ENCODE measurements at regions not wholly inside any gene's neighbourhood (a gene's known extent, or its start where the extent isn't known, plus 50 kb on each side); places are given as distances from the start of the nearest gene placed in this dataset.

- no peak for TF ChIP-seq CTCF (conservative IDR thresholded peaks at IDR 0.05; ENCODE audit: low read depth, low read length)
- no peak for DNase-seq (ENCODE audit: low read depth)
- H3K4me3 ChIP-seq (ENCODE audit: low read depth, low read length): no peak overlapping the region
These were observed 63.5 kb upstream of the ZMYND8 start for GRCh38 chr20:47419953-47420514.

- no peak for TF ChIP-seq CTCF (conservative IDR thresholded peaks at IDR 0.05; ENCODE audit: low read depth, low read length)
- no peak for DNase-seq (ENCODE audit: low read depth)
- no peak overlapping the region for H3K4me3 ChIP-seq (ENCODE audit: low read depth, low read length)
These were observed 64.6 kb upstream of the ZMYND8 start for GRCh38 chr20:47421076-47421475.

- no peak for DNase-seq (ENCODE audit: low read depth)
- TF ChIP-seq CTCF (conservative IDR thresholded peaks at IDR 0.05; ENCODE audit: low read depth, low read length): no peak
- no peak overlapping the region for H3K4me3 ChIP-seq (ENCODE audit: low read depth, low read length)
These were observed 67.1 kb upstream of the ZMYND8 start for GRCh38 chr20:47423586-47423985.

GRCh38 chr20:47427067-47427466 lies 70.6 kb upstream of the ZMYND8 start:
- TF ChIP-seq CTCF (conservative IDR thresholded peaks at IDR 0.05; ENCODE audit: low read depth, low read length): no peak

GRCh38 chr20:47427746-47428145 lies 71.2 kb upstream of the ZMYND8 start:
- no peak overlapping the region for H3K4me3 ChIP-seq (ENCODE audit: low read depth, low read length)
- no peak for DNase-seq (ENCODE audit: low read depth)
- no peak for TF ChIP-seq CTCF (conservative IDR thresholded peaks at IDR 0.05; ENCODE audit: low read depth, low read length)

More at GRCh38 chr20:47427067-47427466, 70.6 kb upstream of the ZMYND8 start:
- no peak for DNase-seq (ENCODE audit: low read depth)
- H3K4me3 ChIP-seq (ENCODE audit: low read depth, low read length): no peak overlapping the region

- TF ChIP-seq CTCF (conservative IDR thresholded peaks at IDR 0.05; ENCODE audit: low read depth, low read length): no peak
- DNase-seq (ENCODE audit: low read depth): no peak
- no peak overlapping the region for H3K4me3 ChIP-seq (ENCODE audit: low read depth, low read length)
These were observed 71.7 kb upstream of the ZMYND8 start for GRCh38 chr20:47428164-47428563.

- DNase-seq (ENCODE audit: low read depth): no peak
- no peak overlapping the region for H3K4me3 ChIP-seq (ENCODE audit: low read depth, low read length)
- TF ChIP-seq CTCF (conservative IDR thresholded peaks at IDR 0.05; ENCODE audit: low read depth, low read length): no peak
These were observed 72.4 kb upstream of the ZMYND8 start for GRCh38 chr20:47428851-47429336.
